CD14-positive monocyte (primary cell): ENCODE measurements at regions not wholly inside any gene's neighbourhood (a gene's known extent, or its start where the extent isn't known, plus 50 kb on each side); places are given as distances from the start of the nearest gene placed in this dataset.

Source experiments
- DNase-seq, 3 donors: peaks; one replicate each; pipeline ENCODE4 v3.0.0-alpha.2; 2011 to 2022
- H2AFZ ChIP-seq: 2 replicates; pipeline ENCODE4 v1.6.0; 2012; ENCODE audit warnings: mild to moderate bottlenecking, low read depth, low read length, inconsistent platforms; ENCODE audit not compliant: insufficient read depth, poor library complexity, severe bottlenecking
- H3K27ac ChIP-seq, 2 donors: 1 replicate in 1 of 2; 2 replicates in 1 of 2; pipeline ENCODE4 v1.5.1; 2012 to 2013; ENCODE audit warnings: low read length in 2 of 2, control low read depth in 1 of 2, inconsistent platforms in 1 of 2, low read depth in 1 of 2, mild to moderate bottlenecking in 1 of 2
- H3K27me3 ChIP-seq, 2 donors: one replicate each; pipeline versions ENCODE4 v1.6.0 to v1.6.1; 2011 to 2013; ENCODE audit warnings: low read length in 2 of 2; ENCODE audit not compliant: control insufficient read depth in 2 of 2, insufficient read depth in 2 of 2
- H3K36me3 ChIP-seq, 2 donors: replicated peaks in 1 of 2; 1 replicate in 1 of 2; 2 replicates in 1 of 2; pipeline versions ENCODE4 v1.5.1 to v1.6.1; 2012 to 2013; ENCODE audit warnings: low read length in 2 of 2, control low read depth in 1 of 2, inconsistent platforms in 1 of 2, mild to moderate bottlenecking in 1 of 2; ENCODE audit not compliant: insufficient read depth in 2 of 2, control insufficient read depth in 1 of 2
- H3K4me1 ChIP-seq, 2 donors: 1 replicate in 1 of 2; 2 replicates in 1 of 2; pipeline versions ENCODE4 v1.5.1 to v1.6.1; 2012 to 2013; ENCODE audit warnings: low read length in 2 of 2, control low read depth in 1 of 2, inconsistent platforms in 1 of 2, mild to moderate bottlenecking in 1 of 2, moderate library complexity in 1 of 2; ENCODE audit not compliant: insufficient read depth in 2 of 2, control insufficient read depth in 1 of 2
- H3K4me2 ChIP-seq: replicated peaks from 2 replicates; pipeline ENCODE3; 2012; ENCODE audit warnings: low read length, moderate library complexity, mild to moderate bottlenecking; ENCODE audit not compliant: poor library complexity, severe bottlenecking; ENCODE audit errors: extremely low read depth
- H3K4me3 ChIP-seq, 3 experiments: fragments of 200-600 bp in 1 of 3; sonication (generic) in 1 of 3; replicated peaks in 1 of 3; 1 replicate in 2 of 3; 2 replicates in 1 of 3; pipeline ENCODE4 v1.5.1; 2011 to 2013; ENCODE audit warnings: low read length in 3 of 3, mild to moderate bottlenecking in 3 of 3, control low read depth in 2 of 3, low read depth in 2 of 3, inconsistent platforms in 1 of 3, moderate library complexity in 1 of 3
- H3K79me2 ChIP-seq: 2 replicates; pipeline ENCODE4 v1.6.0; 2012; ENCODE audit warnings: mild to moderate bottlenecking, control low read depth, inconsistent platforms, low read length, moderate library complexity; ENCODE audit not compliant: insufficient read depth
- H3K9ac ChIP-seq: 2 replicates; pipeline ENCODE4 v1.6.0; 2017; ENCODE audit warnings: low read length, mild to moderate bottlenecking; ENCODE audit not compliant: insufficient read depth, poor library complexity, severe bottlenecking
- H3K9me3 ChIP-seq, 2 donors: replicated peaks in 1 of 2; 1 replicate in 1 of 2; 2 replicates in 1 of 2; pipeline versions ENCODE4 v1.5.1 to v1.6.1; 2012 to 2013; ENCODE audit warnings: low read length in 2 of 2, control low read depth in 1 of 2; ENCODE audit not compliant: control insufficient read depth in 1 of 2, insufficient read depth in 1 of 2
- H4K20me1 ChIP-seq: 2 replicates; pipeline ENCODE4 v1.6.0; 2012; ENCODE audit warnings: mild to moderate bottlenecking, low read length, control low read depth, moderate library complexity; ENCODE audit not compliant: insufficient read depth
- H3K27ac Mint-ChIP-seq, 7 donors: one replicate each; pipeline ENCODE4 v1.8.0; 2020; ENCODE audit warnings: mild to moderate bottlenecking in 7 of 7, mixed read lengths in 7 of 7, moderate library complexity in 6 of 7, inconsistent platforms in 2 of 7
- H3K27me3 Mint-ChIP-seq, 3 donors: one replicate each; pipeline ENCODE4 v1.8.0; 2021 to 2022; ENCODE audit warnings: low read depth in 3 of 3, mild to moderate bottlenecking in 3 of 3, mixed read lengths in 3 of 3, moderate library complexity in 3 of 3, inconsistent platforms in 1 of 3
- H3K36me3 Mint-ChIP-seq, 2 donors: one replicate each; pipeline ENCODE4 v1.8.0; 2020; ENCODE audit warnings: mixed read lengths in 2 of 2, inconsistent platforms in 1 of 2, mild to moderate bottlenecking in 1 of 2
- H3K4me1 Mint-ChIP-seq: one replicate; pipeline ENCODE4 v1.8.0; 2020; ENCODE audit warnings: mild to moderate bottlenecking, mixed read lengths
- H3K4me3 Mint-ChIP-seq, 2 donors: one replicate each; pipeline ENCODE4 v1.8.0; 2020; ENCODE audit warnings: mild to moderate bottlenecking in 2 of 2, mixed read lengths in 2 of 2, moderate library complexity in 1 of 2
- H3K9me3 Mint-ChIP-seq, 7 donors: one replicate each; pipeline ENCODE4 v1.8.0; 2020 to 2022; ENCODE audit warnings: mixed read lengths in 7 of 7, mild to moderate bottlenecking in 6 of 7, moderate library complexity in 6 of 7, inconsistent platforms in 2 of 7
- WGBS: methylation state at CpG from one replicate; pipeline ENCODE4 v1.1.5; 2013; ENCODE audit warnings: missing lambda C conversion rate; ENCODE audit not compliant: insufficient coverage; 5-methylcytosine and 5-hydroxymethylcytosine counted together
- intact Hi-C, 2 donors: fragments of 100-400 bp; cut with micrococcal nuclease; formaldehyde crosslinking; loops; one replicate each; pipeline versions ENCODE4 v1.15.0 to v1.15.1; 2023
- TF ChIP-seq, protein P1 (sequence below): fragments of 200-600 bp; IDR thresholded peaks from one replicate; pipeline ENCODE4 v1.8.0; 2022; ENCODE audit warnings: antibody characterized with exemption, mild to moderate bottlenecking

DNA sequence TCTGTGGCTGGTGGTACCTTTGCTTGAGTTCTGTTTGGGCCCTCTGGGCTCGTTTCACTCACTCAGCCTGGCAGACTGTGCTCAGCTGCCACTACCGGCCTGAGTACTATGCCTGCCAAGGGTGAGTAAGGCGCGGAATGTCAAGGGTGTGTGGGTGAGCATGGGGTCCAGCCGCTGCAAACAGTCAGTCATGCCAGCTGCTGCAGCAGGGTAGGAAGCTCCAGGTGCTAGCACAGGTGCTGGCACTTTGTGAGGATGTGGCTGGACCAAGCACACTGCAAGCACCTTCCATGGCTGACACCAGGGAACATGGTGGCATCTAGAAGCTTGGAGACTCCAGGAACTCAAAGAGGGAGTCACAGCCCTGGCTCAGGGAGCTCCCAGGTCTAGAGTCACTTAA is 368.6 kb upstream of the ACO1 start:
- Mint-ChIP-seq H3K9me3 (peaks cover 0 to 10% (median 7%) of the 10 kb centered on the region in 7 donors), H3K36me3 (no peaks in the 10 kb centered on the region), H3K4me1 (no peaks in the 10 kb centered on the region), H3K4me3 (no peak overlapping the region), H3K27me3 (no peaks in the 10 kb centered on the region), H3K27ac (peak overlapping the region in 1 of 7 donors; percentile 20)
- Histone ChIP-seq H3K36me3 (no peaks in the 10 kb centered on the region), H3K9me3 (peaks cover 14 to 15% of the 10 kb centered on the region in 2 donors), H3K27ac (no peak overlapping the region), H3K27me3 (no peaks in the 10 kb centered on the region), H3K79me2 (no peaks in the 10 kb centered on the region), H4K20me1 (no peaks in the 10 kb centered on the region), H3K4me2 (no peak overlapping the region), H2AFZ (no peak overlapping the region), H3K9ac (no peak overlapping the region), H3K4me3 (no peak overlapping the region), H3K4me1 (no peaks in the 10 kb centered on the region)
- TF ChIP-seq, protein P1, sequence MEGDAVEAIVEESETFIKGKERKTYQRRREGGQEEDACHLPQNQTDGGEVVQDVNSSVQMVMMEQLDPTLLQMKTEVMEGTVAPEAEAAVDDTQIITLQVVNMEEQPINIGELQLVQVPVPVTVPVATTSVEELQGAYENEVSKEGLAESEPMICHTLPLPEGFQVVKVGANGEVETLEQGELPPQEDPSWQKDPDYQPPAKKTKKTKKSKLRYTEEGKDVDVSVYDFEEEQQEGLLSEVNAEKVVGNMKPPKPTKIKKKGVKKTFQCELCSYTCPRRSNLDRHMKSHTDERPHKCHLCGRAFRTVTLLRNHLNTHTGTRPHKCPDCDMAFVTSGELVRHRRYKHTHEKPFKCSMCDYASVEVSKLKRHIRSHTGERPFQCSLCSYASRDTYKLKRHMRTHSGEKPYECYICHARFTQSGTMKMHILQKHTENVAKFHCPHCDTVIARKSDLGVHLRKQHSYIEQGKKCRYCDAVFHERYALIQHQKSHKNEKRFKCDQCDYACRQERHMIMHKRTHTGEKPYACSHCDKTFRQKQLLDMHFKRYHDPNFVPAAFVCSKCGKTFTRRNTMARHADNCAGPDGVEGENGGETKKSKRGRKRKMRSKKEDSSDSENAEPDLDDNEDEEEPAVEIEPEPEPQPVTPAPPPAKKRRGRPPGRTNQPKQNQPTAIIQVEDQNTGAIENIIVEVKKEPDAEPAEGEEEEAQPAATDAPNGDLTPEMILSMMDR: no peak
- WGBS: 88% methylated on average over 5 of the region's 5 CpGs
- intact Hi-C loops: no loop called here
- DNase-seq: no peak

DNA sequence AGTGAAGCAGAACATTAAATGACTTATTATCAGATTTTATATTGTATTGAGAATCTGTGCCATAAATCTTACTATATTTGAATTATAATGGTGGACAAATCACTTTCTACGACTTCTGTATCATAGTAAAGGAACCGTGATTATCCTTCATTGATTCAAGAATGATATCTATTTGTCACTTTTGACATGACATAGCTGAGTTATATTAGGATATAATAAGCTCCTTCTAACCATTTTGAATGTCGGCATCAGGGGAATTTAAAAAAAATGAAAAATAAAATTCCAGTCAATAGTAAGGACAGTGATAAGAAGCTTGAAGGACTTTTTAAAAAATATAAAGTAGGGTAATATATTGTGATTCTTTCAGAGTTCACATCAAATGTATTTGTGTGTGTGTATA is 338.9 kb upstream of the ACO1 start:
- no peak overlapping the region for H3K27ac ChIP-seq
- no peaks in the 10 kb centered on the region for H3K36me3 ChIP-seq
- no peaks in the 10 kb centered on the region for H3K4me1 Mint-ChIP-seq
- H4K20me1 ChIP-seq: no peaks in the 10 kb centered on the region
- no peak overlapping the region for H3K4me2 ChIP-seq
- H3K9me3 ChIP-seq: no peaks in the 10 kb centered on the region
- no peaks in the 10 kb centered on the region for H3K36me3 Mint-ChIP-seq
- H3K27ac Mint-ChIP-seq: no peak overlapping the region
- H3K9me3 Mint-ChIP-seq: peaks cover 0 to 4% (median 0%) of the 10 kb centered on the region in 7 donors
- no peaks in the 10 kb centered on the region for H3K79me2 ChIP-seq
- H3K27me3 Mint-ChIP-seq: no peaks in the 10 kb centered on the region
- intact Hi-C loops: no loop called here
- TF ChIP-seq, protein P1: no peak
- H3K4me3 ChIP-seq: no peak overlapping the region
- H3K4me3 Mint-ChIP-seq: no peak overlapping the region
- no peak for DNase-seq
- no CpG with 5 or more reads among the region's 3 CpGs for WGBS
- no peaks in the 10 kb centered on the region for H3K4me1 ChIP-seq
- no peak overlapping the region for H3K9ac ChIP-seq
- no peaks in the 10 kb centered on the region for H3K27me3 ChIP-seq
- no peak overlapping the region for H2AFZ ChIP-seq
